Osteoblast (primary cell): ENCODE measurements at regions not wholly inside any gene's neighbourhood (a gene's known extent, or its start where the extent isn't known, plus 50 kb on each side); places are given as distances from the start of the nearest gene placed in this dataset.

ENCODE experiments used
- DNase-seq: peaks from one replicate; pipeline ENCODE4 v3.0.0; 2011; ENCODE audit warnings: low spot score, mixed read lengths; ENCODE audit not compliant: insufficient read length; ENCODE audit errors: missing footprints
- H2AFZ ChIP-seq: 2 replicates; pipeline ENCODE4 v1.6.0; 2011; ENCODE audit warnings: mild to moderate bottlenecking, low read length
- H3K27ac ChIP-seq: 2 replicates; pipeline ENCODE4 v1.5.1; 2011; ENCODE audit warnings: mild to moderate bottlenecking, low read depth, low read length, moderate library complexity
- H3K27me3 ChIP-seq: 2 replicates; pipeline ENCODE4 v1.6.0; 2012; ENCODE audit warnings: mild to moderate bottlenecking, control low read depth, inconsistent platforms, low read length, moderate library complexity; ENCODE audit not compliant: insufficient read depth
- H3K36me3 ChIP-seq: 2 replicates; pipeline ENCODE4 v1.5.1; 2011; ENCODE audit warnings: mild to moderate bottlenecking, low read length, control low read depth, moderate library complexity; ENCODE audit not compliant: insufficient read depth
- H3K4me1 ChIP-seq: 2 replicates; pipeline ENCODE4 v1.5.1; 2011; ENCODE audit warnings: mild to moderate bottlenecking, low read length, control low read depth, moderate library complexity; ENCODE audit not compliant: insufficient read depth
- H3K4me2 ChIP-seq: 2 replicates; pipeline ENCODE4 v1.6.0; 2011; ENCODE audit warnings: mild to moderate bottlenecking, low read length; ENCODE audit not compliant: insufficient read depth
- H3K4me3 ChIP-seq: fragments of 200-600 bp; sonication (generic); 3 replicates; pipeline ENCODE4 v1.5.1; 2012; ENCODE audit warnings: mild to moderate bottlenecking, low read length, inconsistent platforms; ENCODE audit not compliant: insufficient read depth
- H3K79me2 ChIP-seq: 2 replicates; pipeline ENCODE4 v1.6.0; 2012; ENCODE audit warnings: mild to moderate bottlenecking, low read length, control low read depth, inconsistent platforms; ENCODE audit not compliant: insufficient read depth
- H3K9me3 ChIP-seq: 2 replicates; pipeline ENCODE4 v1.5.1; 2011; ENCODE audit warnings: low read depth, low read length, control low read depth
- H4K20me1 ChIP-seq: 2 replicates; pipeline ENCODE4 v1.6.0; 2012; ENCODE audit warnings: mild to moderate bottlenecking, low read length, control low read depth; ENCODE audit not compliant: insufficient read depth
- TF ChIP-seq, protein P1 (sequence below): IDR thresholded peaks from 2 replicates; pipeline ENCODE4 v1.5.1; 2011; ENCODE audit warnings: mild to moderate bottlenecking, low read depth, low read length, moderate library complexity; ENCODE audit errors: extremely low read depth

GRCh38 chr3:146889626-146890025 is 284.5 kb upstream of the PLSCR5 start:
- H3K9me3 ChIP-seq: no peaks in the 10 kb centered on the region
- TF ChIP-seq, protein P1, sequence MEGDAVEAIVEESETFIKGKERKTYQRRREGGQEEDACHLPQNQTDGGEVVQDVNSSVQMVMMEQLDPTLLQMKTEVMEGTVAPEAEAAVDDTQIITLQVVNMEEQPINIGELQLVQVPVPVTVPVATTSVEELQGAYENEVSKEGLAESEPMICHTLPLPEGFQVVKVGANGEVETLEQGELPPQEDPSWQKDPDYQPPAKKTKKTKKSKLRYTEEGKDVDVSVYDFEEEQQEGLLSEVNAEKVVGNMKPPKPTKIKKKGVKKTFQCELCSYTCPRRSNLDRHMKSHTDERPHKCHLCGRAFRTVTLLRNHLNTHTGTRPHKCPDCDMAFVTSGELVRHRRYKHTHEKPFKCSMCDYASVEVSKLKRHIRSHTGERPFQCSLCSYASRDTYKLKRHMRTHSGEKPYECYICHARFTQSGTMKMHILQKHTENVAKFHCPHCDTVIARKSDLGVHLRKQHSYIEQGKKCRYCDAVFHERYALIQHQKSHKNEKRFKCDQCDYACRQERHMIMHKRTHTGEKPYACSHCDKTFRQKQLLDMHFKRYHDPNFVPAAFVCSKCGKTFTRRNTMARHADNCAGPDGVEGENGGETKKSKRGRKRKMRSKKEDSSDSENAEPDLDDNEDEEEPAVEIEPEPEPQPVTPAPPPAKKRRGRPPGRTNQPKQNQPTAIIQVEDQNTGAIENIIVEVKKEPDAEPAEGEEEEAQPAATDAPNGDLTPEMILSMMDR: no peak
- H3K4me3 ChIP-seq: no peak overlapping the region
- H2AFZ ChIP-seq: peak overlapping the region; percentile 23
- H3K79me2 ChIP-seq: no peaks in the 10 kb centered on the region
- H3K4me1 ChIP-seq: peaks cover 9% of the 10 kb centered on the region
- H3K4me2 ChIP-seq: no peak overlapping the region
- H3K27me3 ChIP-seq: no peaks in the 10 kb centered on the region
- H4K20me1 ChIP-seq: no peaks in the 10 kb centered on the region
- DNase-seq: no peak
- H3K27ac ChIP-seq: no peak overlapping the region
- H3K36me3 ChIP-seq: no peaks in the 10 kb centered on the region

DNA sequence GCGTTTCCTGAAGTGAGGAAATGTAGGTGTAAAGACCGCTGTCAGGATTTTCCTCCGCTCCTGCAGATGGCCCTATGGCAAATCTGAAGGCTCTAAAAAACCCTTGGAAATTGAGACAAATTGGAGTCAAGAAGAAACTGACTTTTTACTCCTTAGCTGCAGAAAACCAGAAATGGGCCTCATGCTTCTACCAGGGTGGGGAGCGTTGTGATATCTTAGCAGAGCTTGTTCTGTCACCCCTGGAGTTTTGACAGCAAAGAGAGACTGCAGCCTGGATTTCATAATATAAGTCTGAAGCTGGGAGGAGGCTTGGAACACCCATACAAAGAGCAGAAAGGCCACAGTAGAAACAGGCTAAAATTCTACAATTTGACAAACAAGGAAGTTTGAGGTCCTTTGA is 283.0 kb upstream of the PLSCR5 start:
- Histone ChIP-seq H3K36me3 (no peaks in the 10 kb centered on the region), H3K27ac (no peak overlapping the region), H3K4me2 (no peak overlapping the region), H3K4me1 (no peaks in the 10 kb centered on the region), H3K9me3 (no peaks in the 10 kb centered on the region), H2AFZ (no peak overlapping the region), H4K20me1 (no peaks in the 10 kb centered on the region), H3K27me3 (no peaks in the 10 kb centered on the region), H3K4me3 (no peak overlapping the region), H3K79me2 (no peaks in the 10 kb centered on the region)
- no peak for DNase-seq
- TF ChIP-seq, protein P1: no peak

GRCh38 chr3:146884721-146885120 is 279.6 kb upstream of the PLSCR5 start:
- Histone ChIP-seq H4K20me1 (no peaks in the 10 kb centered on the region), H3K79me2 (no peaks in the 10 kb centered on the region), H3K9me3 (no peaks in the 10 kb centered on the region), H3K36me3 (no peaks in the 10 kb centered on the region), H3K4me1 (no peaks in the 10 kb centered on the region), H3K4me3 (no peak overlapping the region), H2AFZ (no peak overlapping the region), H3K27me3 (no peaks in the 10 kb centered on the region), H3K27ac (no peak overlapping the region), H3K4me2 (no peak overlapping the region)
- DNase-seq: no peak
- TF ChIP-seq, protein P1: no peak

GRCh38 chr3:146884296-146884695 is 279.1 kb upstream of the PLSCR5 start:
- H3K27ac ChIP-seq: no peak overlapping the region
- no peak for DNase-seq
- H2AFZ ChIP-seq: no peak overlapping the region
- H3K4me3 ChIP-seq: no peak overlapping the region
- no peaks in the 10 kb centered on the region for H3K36me3 ChIP-seq
- no peaks in the 10 kb centered on the region for H3K79me2 ChIP-seq
- H3K4me1 ChIP-seq: no peaks in the 10 kb centered on the region
- no peaks in the 10 kb centered on the region for H3K9me3 ChIP-seq
- no peaks in the 10 kb centered on the region for H3K27me3 ChIP-seq
- TF ChIP-seq, protein P1: no peak
- no peaks in the 10 kb centered on the region for H4K20me1 ChIP-seq
- no peak overlapping the region for H3K4me2 ChIP-seq
